SK-N-SH treated with all-trans-retinoic acid at 6 μM for 48 hours (cell line): ENCODE measurements at regions not wholly inside any gene's neighbourhood (a gene's known extent, or its start where the extent isn't known, plus 50 kb on each side); places are given as distances from the start of the nearest gene placed in this dataset.

Source experiments
- ARNTL ChIP-seq: fragments of 450-650 bp; formaldehyde crosslinking; IDR thresholded peaks from 2 replicates; pipeline ENCODE4 v1.5.0; 2020; ENCODE audit warnings: low read depth, mild to moderate bottlenecking, moderate library complexity, borderline replicate concordance
- PPARA ChIP-seq: fragments of 250-450 bp; sonication (Bioruptor Pico); IDR thresholded peaks from 2 replicates; pipeline ENCODE4 v1.5.0; 2020; ENCODE audit warnings: mild to moderate bottlenecking, borderline replicate concordance
- ZC3H10 ChIP-seq: fragments of 250-450 bp; sonication (Bioruptor Pico); IDR thresholded peaks from 2 replicates; pipeline ENCODE4 v1.5.1; 2021; ENCODE audit warnings: mild to moderate bottlenecking, moderate library complexity
- ZNF70 ChIP-seq: fragments of 450-650 bp; formaldehyde crosslinking; IDR thresholded peaks from 2 replicates; pipeline ENCODE4 v1.5.0; 2020; ENCODE audit warnings: mild to moderate bottlenecking, moderate library complexity
- TF ChIP-seq, protein P1 (sequence below): fragments of 250-450 bp; sonication (Bioruptor Pico); IDR thresholded peaks from 2 replicates; pipeline ENCODE4 v1.5.0; 2020; ENCODE audit warnings: mild to moderate bottlenecking, moderate library complexity

DNA sequence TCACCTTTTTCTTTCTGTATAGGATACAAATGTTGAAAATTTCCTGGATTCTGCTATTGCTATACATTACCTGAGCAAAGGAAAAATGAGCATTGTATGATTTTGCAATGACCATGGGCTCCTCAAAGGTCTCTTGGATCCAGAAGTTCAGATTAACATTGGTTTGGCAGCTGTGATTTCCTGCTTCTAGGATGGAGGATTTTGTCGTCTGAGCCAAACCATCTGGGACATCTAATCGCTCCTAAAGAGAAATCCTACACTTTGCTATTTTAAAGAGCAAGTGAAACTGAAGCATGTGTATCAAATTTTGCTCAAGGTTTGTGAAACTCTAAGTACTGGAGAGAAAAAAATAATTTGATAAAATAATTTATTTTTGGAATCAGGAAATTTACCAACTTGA, 115.1 kb upstream of the ST6GAL2 start:
- TF ChIP-seq, protein P1, sequence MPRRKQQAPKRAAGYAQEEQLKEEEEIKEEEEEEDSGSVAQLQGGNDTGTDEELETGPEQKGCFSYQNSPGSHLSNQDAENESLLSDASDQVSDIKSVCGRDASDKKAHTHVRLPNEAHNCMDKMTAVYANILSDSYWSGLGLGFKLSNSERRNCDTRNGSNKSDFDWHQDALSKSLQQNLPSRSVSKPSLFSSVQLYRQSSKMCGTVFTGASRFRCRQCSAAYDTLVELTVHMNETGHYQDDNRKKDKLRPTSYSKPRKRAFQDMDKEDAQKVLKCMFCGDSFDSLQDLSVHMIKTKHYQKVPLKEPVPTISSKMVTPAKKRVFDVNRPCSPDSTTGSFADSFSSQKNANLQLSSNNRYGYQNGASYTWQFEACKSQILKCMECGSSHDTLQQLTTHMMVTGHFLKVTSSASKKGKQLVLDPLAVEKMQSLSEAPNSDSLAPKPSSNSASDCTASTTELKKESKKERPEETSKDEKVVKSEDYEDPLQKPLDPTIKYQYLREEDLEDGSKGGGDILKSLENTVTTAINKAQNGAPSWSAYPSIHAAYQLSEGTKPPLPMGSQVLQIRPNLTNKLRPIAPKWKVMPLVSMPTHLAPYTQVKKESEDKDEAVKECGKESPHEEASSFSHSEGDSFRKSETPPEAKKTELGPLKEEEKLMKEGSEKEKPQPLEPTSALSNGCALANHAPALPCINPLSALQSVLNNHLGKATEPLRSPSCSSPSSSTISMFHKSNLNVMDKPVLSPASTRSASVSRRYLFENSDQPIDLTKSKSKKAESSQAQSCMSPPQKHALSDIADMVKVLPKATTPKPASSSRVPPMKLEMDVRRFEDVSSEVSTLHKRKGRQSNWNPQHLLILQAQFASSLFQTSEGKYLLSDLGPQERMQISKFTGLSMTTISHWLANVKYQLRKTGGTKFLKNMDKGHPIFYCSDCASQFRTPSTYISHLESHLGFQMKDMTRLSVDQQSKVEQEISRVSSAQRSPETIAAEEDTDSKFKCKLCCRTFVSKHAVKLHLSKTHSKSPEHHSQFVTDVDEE (CRISPR knock-in tag) = no peak
- TF ChIP-seq PPARA (no peak), ZNF70 (CRISPR knock-in tag) (no peak), ARNTL (CRISPR knock-in tag) (no peak), ZC3H10 (no peak)
